Common myeloid progenitor, CD34-positive (primary cell): ENCODE measurements at regions not wholly inside any gene's neighbourhood (a gene's known extent, or its start where the extent isn't known, plus 50 kb on each side); places are given as distances from the start of the nearest gene placed in this dataset.

Experiments
- CTCF ChIA-PET: fragments of 350-600 bp; sonication (Branson Sonifier 250); formaldehyde crosslinking; loops from one replicate; lab custom pipeline; 2021; ENCODE audit warnings: antibody characterized with exemption; lab: Charles Lee
- POLR2A ChIA-PET: fragments of 350-600 bp; sonication (Branson Sonifier 250); formaldehyde crosslinking; loops from one replicate; lab custom pipeline; 2021; ENCODE audit warnings: antibody characterized with exemption; lab: Charles Lee
- DNase-seq, 3 donors: peaks; one replicate each; pipeline versions ENCODE4 v3.0.0 to v3.0.0-alpha.2; 2013
- H3K27ac ChIP-seq, 2 experiments: 1 replicate in 1 of 2; 2 replicates in 1 of 2; pipeline ENCODE4 v1.7.0; 2013; ENCODE audit warnings: inconsistent platforms in 2 of 2, low read length in 2 of 2, mild to moderate bottlenecking in 2 of 2, low read depth in 1 of 2, moderate library complexity in 1 of 2; ENCODE audit not compliant: severe bottlenecking in 2 of 2, insufficient read depth in 1 of 2, poor library complexity in 1 of 2
- H3K27me3 ChIP-seq, 5 experiments: replicated peaks in 2 of 5; 1 replicate in 3 of 5; 2 replicates in 2 of 5; pipeline versions ENCODE4 v1.6.1 to v1.7.0; 2013; ENCODE audit warnings: low read length in 4 of 5, mild to moderate bottlenecking in 2 of 5, moderate library complexity in 2 of 5, inconsistent platforms in 1 of 5; ENCODE audit not compliant: insufficient read depth in 5 of 5, control insufficient read depth in 4 of 5
- H3K36me3 ChIP-seq, 4 experiments: 1 replicate in 2 of 4; 2 replicates in 2 of 4; pipeline versions ENCODE4 v1.6.1 to v1.7.0; 2013; ENCODE audit warnings: low read length in 3 of 4, control low read depth in 1 of 4, mild to moderate bottlenecking in 1 of 4; ENCODE audit not compliant: control insufficient read depth in 4 of 4, insufficient read depth in 4 of 4
- H3K4me1 ChIP-seq, 4 experiments: 1 replicate in 3 of 4; 2 replicates in 1 of 4; pipeline versions ENCODE4 v1.6.1 to v1.7.1; 2013; ENCODE audit warnings: low read length in 3 of 4, mild to moderate bottlenecking in 3 of 4, control low read depth in 1 of 4, inconsistent platforms in 1 of 4, moderate library complexity in 1 of 4; ENCODE audit not compliant: control insufficient read depth in 4 of 4, insufficient read depth in 4 of 4; ENCODE audit errors: control extremely low read depth in 1 of 4
- H3K4me3 ChIP-seq, 7 experiments: 1 replicate in 4 of 7; 2 replicates in 3 of 7; pipeline versions ENCODE4 v1.5.1 to v1.7.0; 2013; ENCODE audit warnings: mild to moderate bottlenecking in 7 of 7, low read length in 6 of 7, moderate library complexity in 6 of 7, inconsistent platforms in 2 of 7, low read depth in 2 of 7, control low read depth in 1 of 7; ENCODE audit not compliant: insufficient read depth in 4 of 7, control insufficient read depth in 1 of 7; ENCODE audit errors: extremely low read depth in 1 of 7
- H3K9me3 ChIP-seq, 5 experiments: 1 replicate in 4 of 5; 2 replicates in 1 of 5; pipeline versions ENCODE4 v1.6.1 to v1.7.1; 2013; ENCODE audit warnings: low read length in 4 of 5, mild to moderate bottlenecking in 2 of 5, inconsistent platforms in 1 of 5, low read depth in 1 of 5, moderate library complexity in 1 of 5; ENCODE audit not compliant: control insufficient read depth in 4 of 5, insufficient read depth in 2 of 5; ENCODE audit errors: control extremely low read depth in 1 of 5
- WGBS: methylation state at CpG from one replicate; pipeline ENCODE4 v1.1.5; 2013; ENCODE audit not compliant: insufficient coverage; 5-methylcytosine and 5-hydroxymethylcytosine counted together

GRCh38 chr2:220279840-220280239 lies 652.4 kb downstream of the SLC4A3 start:
- ChIA-PET POLR2A (no interaction called here), CTCF (no interaction called here)
- Histone ChIP-seq H3K27me3 (no peaks in the 10 kb centered on the region), H3K9me3 (no peaks in the 10 kb centered on the region), H3K4me1 (no peaks in the 10 kb centered on the region), H3K36me3 (no peaks in the 10 kb centered on the region), H3K4me3 (no peak overlapping the region), H3K27ac (no peak overlapping the region)
- DNase-seq = no peak

- Histone ChIP-seq H3K36me3 (no peaks in the 10 kb centered on the region), H3K9me3 (no peaks in the 10 kb centered on the region), H3K27me3 (no peaks in the 10 kb centered on the region), H3K4me1 (no peaks in the 10 kb centered on the region), H3K4me3 (no peak overlapping the region), H3K27ac (no peak overlapping the region)
- CTCF ChIA-PET = no interaction called here
- DNase-seq = no peak
- 100% methylated on average over 3 of the region's 4 CpGs for WGBS
- POLR2A ChIA-PET = no interaction called here
Measured at GRCh38 chr2:220280736-220281135, 653.3 kb downstream of the SLC4A3 start.

- no peaks in the 10 kb centered on the region for H3K9me3 ChIP-seq
- H3K36me3 ChIP-seq = no peaks in the 10 kb centered on the region
- DNase-seq = no peak
- WGBS = 93% methylated on average over 1 of the region's 1 CpG
- no peak overlapping the region for H3K27ac ChIP-seq
- ChIA-PET CTCF (no interaction called here), POLR2A (no interaction called here)
- no peak overlapping the region for H3K4me3 ChIP-seq
- H3K4me1 ChIP-seq = no peaks in the 10 kb centered on the region
- no peaks in the 10 kb centered on the region for H3K27me3 ChIP-seq
Measured at GRCh38 chr2:220281771-220282170, 654.3 kb downstream of the SLC4A3 start.

- no peak overlapping the region for H3K4me3 ChIP-seq
- CTCF ChIA-PET = no interaction called here
- H3K4me1 ChIP-seq = no peaks in the 10 kb centered on the region
- H3K27ac ChIP-seq = no peak overlapping the region
- WGBS = 93% methylated on average over 3 of the region's 3 CpGs
- no peaks in the 10 kb centered on the region for H3K36me3 ChIP-seq
- no peaks in the 10 kb centered on the region for H3K27me3 ChIP-seq
- no peak for DNase-seq
- H3K9me3 ChIP-seq = no peaks in the 10 kb centered on the region
- POLR2A ChIA-PET = no interaction called here
Measured at GRCh38 chr2:220282236-220282635, 654.8 kb downstream of the SLC4A3 start.

- CTCF ChIA-PET = no interaction called here
- no CpG with 5 or more reads among the region's 1 CpG for WGBS
- Histone ChIP-seq H3K36me3 (no peaks in the 10 kb centered on the region), H3K4me3 (no peak overlapping the region), H3K9me3 (no peaks in the 10 kb centered on the region), H3K27ac (no peak overlapping the region), H3K4me1 (no peaks in the 10 kb centered on the region), H3K27me3 (no peaks in the 10 kb centered on the region)
- POLR2A ChIA-PET = no interaction called here
- DNase-seq = no peak
Measured at GRCh38 chr2:220293966-220294365, 666.5 kb downstream of the SLC4A3 start.

- ChIA-PET POLR2A (no interaction called here), CTCF (no interaction called here)
Measured at GRCh38 chr2:220296174-220296573, 668.7 kb downstream of the SLC4A3 start.

GRCh38 chr2:220297093-220297492 lies 669.7 kb downstream of the SLC4A3 start:
- POLR2A ChIA-PET = no interaction called here
- Histone ChIP-seq H3K27ac (no peak overlapping the region), H3K4me3 (no peak overlapping the region), H3K9me3 (no peaks in the 10 kb centered on the region), H3K27me3 (no peaks in the 10 kb centered on the region), H3K36me3 (no peaks in the 10 kb centered on the region), H3K4me1 (no peaks in the 10 kb centered on the region)
- CTCF ChIA-PET = no interaction called here
- no peak for DNase-seq
- WGBS = 100% methylated on average over 1 of the region's 2 CpGs

More at GRCh38 chr2:220296174-220296573, 668.7 kb downstream of the SLC4A3 start:
- Histone ChIP-seq H3K4me1 (no peaks in the 10 kb centered on the region), H3K9me3 (no peaks in the 10 kb centered on the region), H3K4me3 (no peak overlapping the region), H3K36me3 (no peaks in the 10 kb centered on the region), H3K27ac (no peak overlapping the region), H3K27me3 (no peaks in the 10 kb centered on the region)
- no CpG with 5 or more reads among the region's 2 CpGs for WGBS
- DNase-seq = no peak
